ENCODE measurements at regions not wholly inside any gene's neighbourhood (a gene's known extent, or its start where the extent isn't known, plus 50 kb on each side); places are given as distances from the start of the nearest gene placed in this dataset.

GRCh38 chr3:101950985-101951733 is 101.8 kb downstream of the NFKBIZ start:
- Histone ChIP-seq H3K4me3 (ENCODE audit: control extremely low read depth in 1 of 5, extremely low read depth in 1 of 5, insufficient read depth in 1 of 5, low read depth in 2 of 5, low read length in 4 of 5) (no peak overlapping the region), H3K4me1 (ENCODE audit: control insufficient read depth in 2 of 2, insufficient read depth in 2 of 2, low read length in 2 of 2) (peaks cover 7 to 8% of the 10 kb centered on the region in 2 donors), H3K4me2 (replicated peaks; ENCODE audit: low read depth, low read length, poor library complexity, severe bottlenecking) (no peak overlapping the region), H3K9me3 (ENCODE audit: control extremely low read depth in 1 of 3, control insufficient read depth in 2 of 3, insufficient read depth in 1 of 3, low read length in 2 of 3) (peaks cover 0 to 3% (median 0%) of the 10 kb centered on the region in 3 donors), H3K79me2 (ENCODE audit: control insufficient read depth, insufficient read depth, low read length) (no peaks in the 10 kb centered on the region), H4K20me1 (ENCODE audit: control insufficient read depth, insufficient read depth, low read length, poor library complexity, severe bottlenecking) (no peaks in the 10 kb centered on the region), H3K27me3 (replicated peaks in 1 of 4; ENCODE audit: control extremely low read depth in 1 of 4, control insufficient read depth in 3 of 4, insufficient read depth in 4 of 4, low read length in 3 of 4) (no peaks in the 10 kb centered on the region), H3K27ac (ENCODE audit: low read length in 2 of 2) (no peak overlapping the region), H3K9ac (ENCODE audit: low read length) (no peak overlapping the region), H2AFZ (ENCODE audit: insufficient read depth, low read depth, low read length, poor library complexity, severe bottlenecking) (no peak overlapping the region), H3K36me3 (replicated peaks in 1 of 2; ENCODE audit: control extremely low read depth in 1 of 2, control insufficient read depth in 1 of 2, extremely low read depth in 1 of 2, insufficient read depth in 2 of 2, low read length in 1 of 2) (no peaks in the 10 kb centered on the region)
- intact Hi-C loops (cut with micrococcal nuclease) = no loop called here
- ChIA-PET CTCF (interaction anchor here (0.9 to 1.2 kb wide), 4 partner anchors 9 to 275 kb away, joined by 3 read pairs; no protein-coding TSS in a partner anchor), POLR2A (no interaction called here)
- no peak for DNase-seq
- Mint-ChIP-seq H3K4me3 (no peak overlapping the region), H3K9me3 (ENCODE audit: insufficient read depth) (no peaks in the 10 kb centered on the region), H3K27ac (no peak overlapping the region), H3K4me1 (peaks cover 20% of the 10 kb centered on the region), H3K27me3 (no peaks in the 10 kb centered on the region)
- WGBS (ENCODE audit: insufficient coverage) = no CpG with 5 or more reads among the region's 1 CpG
- ATAC-seq (ENCODE audit: low read depth) = no peak
- no peak for TF ChIP-seq EZH2 (IDR thresholded peaks at IDR 0.05; ENCODE audit: borderline replicate concordance, insufficient read depth, low read depth, low read length, poor library complexity, severe bottlenecking)
- TF ChIP-seq CTCF (IDR thresholded peaks at IDR 0.05) = no peak

- H3K27ac ChIP-seq (ENCODE audit: low read length in 2 of 2) = no peak overlapping the region
- ChIA-PET CTCF (no interaction called here), POLR2A (no interaction called here)
- H3K27me3 ChIP-seq (replicated peaks in 1 of 4; ENCODE audit: control extremely low read depth in 1 of 4, control insufficient read depth in 3 of 4, insufficient read depth in 4 of 4, low read length in 3 of 4) = no peaks in the 10 kb centered on the region
- Mint-ChIP-seq H3K27me3 (no peaks in the 10 kb centered on the region), H3K4me3 (no peak overlapping the region), H3K4me1 (peaks cover 6% of the 10 kb centered on the region), H3K27ac (no peak overlapping the region), H3K9me3 (ENCODE audit: insufficient read depth) (no peaks in the 10 kb centered on the region)
- no peaks in the 10 kb centered on the region for H3K36me3 ChIP-seq (replicated peaks in 1 of 2; ENCODE audit: control extremely low read depth in 1 of 2, control insufficient read depth in 1 of 2, extremely low read depth in 1 of 2, insufficient read depth in 2 of 2, low read length in 1 of 2)
- H3K79me2 ChIP-seq (ENCODE audit: control insufficient read depth, insufficient read depth, low read length) = no peaks in the 10 kb centered on the region
- no peak overlapping the region for H3K9ac ChIP-seq (ENCODE audit: low read length)
- TF ChIP-seq CTCF (IDR thresholded peaks at IDR 0.05) (no peak), EZH2 (IDR thresholded peaks at IDR 0.05; ENCODE audit: borderline replicate concordance, insufficient read depth, low read depth, low read length, poor library complexity, severe bottlenecking) (no peak)
- H2AFZ ChIP-seq (ENCODE audit: insufficient read depth, low read depth, low read length, poor library complexity, severe bottlenecking) = no peak overlapping the region
- H3K4me1 ChIP-seq (ENCODE audit: control insufficient read depth in 2 of 2, insufficient read depth in 2 of 2, low read length in 2 of 2) = peaks cover 3 to 4% of the 10 kb centered on the region in 2 donors
- WGBS (ENCODE audit: insufficient coverage) = no CpG with 5 or more reads among the region's 6 CpGs
- H3K4me3 ChIP-seq (ENCODE audit: control extremely low read depth in 1 of 5, extremely low read depth in 1 of 5, insufficient read depth in 1 of 5, low read depth in 2 of 5, low read length in 4 of 5) = no peak overlapping the region
- no peak for DNase-seq
- no peaks in the 10 kb centered on the region for H4K20me1 ChIP-seq (ENCODE audit: control insufficient read depth, insufficient read depth, low read length, poor library complexity, severe bottlenecking)
- ATAC-seq (ENCODE audit: low read depth) = no peak
- intact Hi-C loops (cut with micrococcal nuclease) = no loop called here
- no peak overlapping the region for H3K4me2 ChIP-seq (replicated peaks; ENCODE audit: low read depth, low read length, poor library complexity, severe bottlenecking)
- H3K9me3 ChIP-seq (ENCODE audit: control extremely low read depth in 1 of 3, control insufficient read depth in 2 of 3, insufficient read depth in 1 of 3, low read length in 2 of 3) = peaks cover 0 to 3% (median 0%) of the 10 kb centered on the region in 3 donors
Observed at GRCh38 chr3:101954361-101954760, 105.0 kb downstream of the NFKBIZ start.

All from B cell (primary cell).